GM18951 (cell line): ENCODE measurements at regions not wholly inside any gene's neighbourhood (a gene's known extent, or its start where the extent isn't known, plus 50 kb on each side); places are given as distances from the start of the nearest gene placed in this dataset.

Experiments used
- POLR2A ChIP-seq: IDR thresholded peaks from 4 replicates; pipeline ENCODE4 v1.6.1; 2011; ENCODE audit warnings: mild to moderate bottlenecking; ENCODE audit not compliant: insufficient read length, insufficient read depth; ENCODE audit errors: extremely low read depth
- in situ Hi-C: fragments of 300-500 bp; cut with MboI; formaldehyde crosslinking; loops from one replicate; pipeline ENCODE4 v1.12.0; 2022; ENCODE audit warnings: low sequenced_read_pairs, mixed read lengths, inconsistent platforms; ENCODE audit not compliant: unreplicated experiment

GRCh38 chr3:104796556-104796955 lies 570.2 kb upstream of the ALCAM start:
- no peak for TF ChIP-seq POLR2A

GRCh38 chr3:104805042-104805441 lies 561.7 kb upstream of the ALCAM start:
- no peak for TF ChIP-seq POLR2A
- in situ Hi-C loops, result no loop called here

More at GRCh38 chr3:104796556-104796955, 570.2 kb upstream of the ALCAM start:
- in situ Hi-C loops, result no loop called here

GRCh38 chr3:104805508-104805907 lies 561.2 kb upstream of the ALCAM start:
- no peak for TF ChIP-seq POLR2A

GRCh38 chr3:104810896-104811295 lies 555.8 kb upstream of the ALCAM start:
- no peak for TF ChIP-seq POLR2A
- in situ Hi-C loops, result no loop called here

More at GRCh38 chr3:104805508-104805907, 561.2 kb upstream of the ALCAM start:
- in situ Hi-C loops, result no loop called here

GRCh38 chr3:104816008-104816407 lies 550.7 kb upstream of the ALCAM start:
- TF ChIP-seq POLR2A, result no peak
- in situ Hi-C loops, result no loop called here

GRCh38 chr3:104816716-104817115 lies 550.0 kb upstream of the ALCAM start:
- in situ Hi-C loops, result no loop called here
- no peak for TF ChIP-seq POLR2A

GRCh38 chr3:104819333-104819732 lies 547.4 kb upstream of the ALCAM start:
- in situ Hi-C loops, result no loop called here
- TF ChIP-seq POLR2A, result no peak

GRCh38 chr3:104820959-104821358 lies 545.8 kb upstream of the ALCAM start:
- in situ Hi-C loops, result no loop called here
- TF ChIP-seq POLR2A, result no peak

- no peak for TF ChIP-seq POLR2A
- in situ Hi-C loops, result no loop called here
These were observed 541.6 kb upstream of the ALCAM start for GRCh38 chr3:104825116-104825515.

GRCh38 chr3:104831071-104831470 lies 535.6 kb upstream of the ALCAM start:
- in situ Hi-C loops, result no loop called here

GRCh38 chr3:104832530-104832929 lies 534.2 kb upstream of the ALCAM start:
- in situ Hi-C loops, result no loop called here
- no peak for TF ChIP-seq POLR2A

More at GRCh38 chr3:104831071-104831470, 535.6 kb upstream of the ALCAM start:
- TF ChIP-seq POLR2A, result no peak

GRCh38 chr3:104835376-104835775 lies 531.3 kb upstream of the ALCAM start:
- no peak for TF ChIP-seq POLR2A

GRCh38 chr3:104846270-104846669 lies 520.4 kb upstream of the ALCAM start:
- no peak for TF ChIP-seq POLR2A
- in situ Hi-C loops, result no loop called here

More at GRCh38 chr3:104835376-104835775, 531.3 kb upstream of the ALCAM start:
- in situ Hi-C loops, result no loop called here

GRCh38 chr3:104849070-104849469 lies 517.6 kb upstream of the ALCAM start:
- in situ Hi-C loops, result no loop called here
- TF ChIP-seq POLR2A, result no peak

GRCh38 chr3:104854468-104854867 lies 512.2 kb upstream of the ALCAM start:
- in situ Hi-C loops, result no loop called here
- no peak for TF ChIP-seq POLR2A

GRCh38 chr3:104855702-104856101 lies 511.0 kb upstream of the ALCAM start:
- TF ChIP-seq POLR2A, result no peak
- in situ Hi-C loops, result no loop called here

GRCh38 chr3:104856741-104857140 lies 510.0 kb upstream of the ALCAM start:
- TF ChIP-seq POLR2A, result no peak
- in situ Hi-C loops, result no loop called here
